Endometrium (tissue), 2 donors: ENCODE measurements at regions not wholly inside any gene's neighbourhood (a gene's known extent, or its start where the extent isn't known, plus 50 kb on each side); places are given as distances from the start of the nearest gene placed in this dataset.
"Not testable (repeated sequence)": the region's sequence is repeated elsewhere in the genome, so short reads cannot be mapped to it uniquely, and the experiment has no call there.

Experiments used
- FAIRE-seq: peaks from 2 replicates; lab custom pipeline; 2012; peaks lifted over from hg19 to GRCh38; lab: Jason Lieb, UNC
- donor health status: control.
- donor health status: control.

GRCh38 chr6:47180633-47181032 is 129.1 kb downstream of the TNFRSF21 start:
- FAIRE-seq, result no peak

GRCh38 chr6:47179286-47179685 is 130.4 kb downstream of the TNFRSF21 start:
- no peak for FAIRE-seq

- FAIRE-seq, result no peak
These were observed 133.5 kb upstream of the ADGRF1 start for GRCh38 chr6:47175656-47176055.

- FAIRE-seq, result no peak
These were observed 132.4 kb upstream of the ADGRF1 start for GRCh38 chr6:47174502-47175023.

GRCh38 chr6:47174063-47174462 is 131.9 kb upstream of the ADGRF1 start:
- FAIRE-seq, result not testable (repeated sequence)

GRCh38 chr6:47173145-47173544 is 131.0 kb upstream of the ADGRF1 start:
- FAIRE-seq, result not testable (repeated sequence)

- no peak for FAIRE-seq
These were observed 128.4 kb upstream of the ADGRF1 start for GRCh38 chr6:47170617-47170947.

GRCh38 chr6:47169785-47170616 is 127.9 kb upstream of the ADGRF1 start:
- no peak for FAIRE-seq

GRCh38 chr6:47168180-47168579 is 126.0 kb upstream of the ADGRF1 start:
- FAIRE-seq, result no peak

GRCh38 chr6:47165918-47166317 is 123.8 kb upstream of the ADGRF1 start:
- FAIRE-seq, result no peak

GRCh38 chr6:47164877-47165276 is 122.7 kb upstream of the ADGRF1 start:
- no peak for FAIRE-seq

GRCh38 chr6:47163536-47163935 is 121.4 kb upstream of the ADGRF1 start:
- no peak for FAIRE-seq

- no peak for FAIRE-seq
These were observed 120.7 kb upstream of the ADGRF1 start for GRCh38 chr6:47162793-47163192.

GRCh38 chr6:47162231-47162630 is 120.1 kb upstream of the ADGRF1 start:
- no peak for FAIRE-seq

GRCh38 chr6:47161176-47161687 is 119.1 kb upstream of the ADGRF1 start:
- FAIRE-seq, result no peak

- FAIRE-seq, result no peak
These were observed 118.6 kb upstream of the ADGRF1 start for GRCh38 chr6:47160702-47161101.

GRCh38 chr6:47159763-47160162 is 117.6 kb upstream of the ADGRF1 start:
- no peak for FAIRE-seq

GRCh38 chr6:47157653-47158219 is 115.6 kb upstream of the ADGRF1 start:
- FAIRE-seq, result no peak

GRCh38 chr6:47157063-47157462 is 114.9 kb upstream of the ADGRF1 start:
- no peak for FAIRE-seq

- FAIRE-seq, result no peak
These were observed 114.1 kb upstream of the ADGRF1 start for GRCh38 chr6:47156196-47156595.

- FAIRE-seq, result no peak
These were observed 111.2 kb upstream of the ADGRF1 start for GRCh38 chr6:47153404-47153755.

GRCh38 chr6:47152666-47153403 is 110.7 kb upstream of the ADGRF1 start:
- no peak for FAIRE-seq
